HepG2 (cell line): ENCODE measurements at regions not wholly inside any gene's neighbourhood (a gene's known extent, or its start where the extent isn't known, plus 50 kb on each side); places are given as distances from the start of the nearest gene placed in this dataset.

Experiments used
- CTCF ChIP-seq: sonication (generic); formaldehyde crosslinking; IDR thresholded peaks from 2 replicates; pipeline ENCODE4 v1.5.0; 2020; ENCODE audit warnings: mild to moderate bottlenecking, missing genetic modification reagents, moderate library complexity
- ETV6 ChIP-seq: sonication (generic); formaldehyde crosslinking; conservative IDR thresholded peaks from 2 replicates; pipeline ENCODE4 v1.4.0; 2020; ENCODE audit warnings: missing genetic modification reagents
- EZH2 ChIP-seq: conservative IDR thresholded peaks from 2 replicates; pipeline ENCODE4 v1.6.1; 2012; ENCODE audit warnings: mild to moderate bottlenecking, low read depth, low read length, moderate library complexity
- FOXA1 ChIP-seq, 2 experiments: fragments of 450-650 bp in 1 of 2; sonication (generic) in 1 of 2; formaldehyde crosslinking in 1 of 2; IDR thresholded peaks; 2 replicates each; pipeline versions ENCODE4 v1.4.0 to v1.6.1; 2016 to 2020; ENCODE audit warnings: missing genetic modification reagents in 1 of 2
- TBP ChIP-seq: sonication (generic); formaldehyde crosslinking; IDR thresholded peaks from 2 replicates; pipeline ENCODE4 v1.5.0; 2020; ENCODE audit warnings: missing genetic modification reagents
- ZNF17 ChIP-seq: sonication (generic); formaldehyde crosslinking; IDR thresholded peaks from 2 replicates; pipeline ENCODE4 v1.5.0; 2020; ENCODE audit warnings: mild to moderate bottlenecking, missing genetic modification reagents

GRCh38 chr14:71452539-71452938, 479.7 kb upstream of the RGS6 start:
- no peak for TF ChIP-seq TBP
- no peak for TF ChIP-seq EZH2
- no peak for TF ChIP-seq CTCF (CRISPR knock-in tag)
- no peak for TF ChIP-seq ETV6 (CRISPR knock-in tag)
- no peak for TF ChIP-seq FOXA1 (IDR thresholded peaks at IDR 0.05)
- no peak for TF ChIP-seq FOXA1 (CRISPR knock-in tag; IDR thresholded peaks at IDR 0.05)
- TF ChIP-seq ZNF17 (CRISPR knock-in tag): no peak
